ENCODE measurements at regions not wholly inside any gene's neighbourhood (a gene's known extent, or its start where the extent isn't known, plus 50 kb on each side); places are given as distances from the start of the nearest gene placed in this dataset.

GRCh38 chr4:38373375-38373774 is 290.6 kb upstream of the KLF3 start:
- intact Hi-C loops (cut with micrococcal nuclease) = no loop called here
- no peaks in the 10 kb centered on the region for H3K79me1 ChIP-seq (ENCODE audit: low read depth in 1 of 2, low read length in 2 of 2)
- H2AFZ ChIP-seq (replicated peaks; ENCODE audit: low read length, poor library complexity) = no peak overlapping the region
- no peak overlapping the region for H3K4me3 ChIP-seq (ENCODE audit: insufficient read depth, low read depth, low read length)
- H4K20me1 ChIP-seq (ENCODE audit: insufficient read depth, low read length) = no peaks in the 10 kb centered on the region
- in situ Hi-C loops (cut with MboI; ENCODE audit: low sequenced_read_pairs) = no loop called here
- CTCF ChIA-PET = interaction anchor here (0.6 kb wide), 1 partner anchor 11 kb away, joined by 3 read pairs; no protein-coding TSS in a partner anchor
- no peak for DNase-seq
- H4K8ac ChIP-seq (ENCODE audit: low read depth in 2 of 2, low read length in 2 of 2) = no peak overlapping the region
- H3K9me1 ChIP-seq (ENCODE audit: insufficient read depth, low read length) = no peaks in the 10 kb centered on the region
- H3K14ac ChIP-seq (replicated peaks; ENCODE audit: low read depth, low read length) = no peak overlapping the region
- H2BK5ac ChIP-seq (ENCODE audit: low read depth, low read length, poor library complexity, severe bottlenecking) = no peak overlapping the region
- no peak overlapping the region for H3K23ac ChIP-seq (ENCODE audit: low read depth, low read length)
- H3K4me2 ChIP-seq (ENCODE audit: low read depth, low read length) = no peak overlapping the region
- H2BK15ac ChIP-seq (ENCODE audit: low read depth, low read length) = no peak overlapping the region
- H4K91ac ChIP-seq (ENCODE audit: insufficient read depth, low read depth, low read length) = no peak overlapping the region
- BruUV-seq (replicated peaks) = no TSS peak
- H2AK5ac ChIP-seq (ENCODE audit: low read depth, low read length) = no peak overlapping the region
- no peak overlapping the region for H2BK120ac ChIP-seq (ENCODE audit: low read depth, low read length)
- H3K4ac ChIP-seq (ENCODE audit: low read depth, low read length) = no peak overlapping the region
- dilution Hi-C loops (cut with HindIII; ENCODE audit: low sequenced_read_pairs, unreplicated experiment) = no loop called here
- H3K18ac ChIP-seq (ENCODE audit: low read depth, low read length) = no peak overlapping the region
- H3K9ac ChIP-seq (ENCODE audit: low read depth, low read length) = no peak overlapping the region
- H3K4me1 ChIP-seq (ENCODE audit: control insufficient read depth, insufficient read depth, low read length) = peaks cover 2% of the 10 kb centered on the region; the same call in 1 of the 2 replicates
- no peak for TF ChIP-seq BHLHE40 (IDR thresholded peaks at IDR 0.05; ENCODE audit: low read depth, low read length)
- no peak for TF ChIP-seq MAZ (IDR thresholded peaks at IDR 0.05; ENCODE audit: borderline replicate concordance, low read depth, low read length)
- TF ChIP-seq ELK1 (IDR thresholded peaks at IDR 0.05; ENCODE audit: borderline replicate concordance, low read depth, low read length) = no peak
- no peak for TF ChIP-seq CHD1 (IDR thresholded peaks at IDR 0.05; ENCODE audit: low read depth, low read length)
- TF ChIP-seq CEBPB (IDR thresholded peaks at IDR 0.05; ENCODE audit: low read depth, low read length) = no peak
- TF ChIP-seq MAFK (IDR thresholded peaks at IDR 0.05; ENCODE audit: low read depth, low read length) = no peak
- TF ChIP-seq NFE2L2 (IDR thresholded peaks at IDR 0.05; ENCODE audit: low read depth, low read length) = no peak
- TF ChIP-seq USF2 (IDR thresholded peaks at IDR 0.05; ENCODE audit: low read depth, low read length) = no peak
- TF ChIP-seq CTCF (conservative IDR thresholded peaks at IDR 0.05; ENCODE audit: low read depth, low read length) = no peak
- TF ChIP-seq SMC3 (IDR thresholded peaks at IDR 0.05; ENCODE audit: low read depth, low read length) = no peak
- TF ChIP-seq POLR2A (IDR thresholded peaks at IDR 0.05; ENCODE audit: low read depth, low read length) = no peak
- no peak for TF ChIP-seq RFX5 (IDR thresholded peaks at IDR 0.05; ENCODE audit: low read depth, low read length)
- no peak for TF ChIP-seq RAD21 (IDR thresholded peaks at IDR 0.05; ENCODE audit: low read length)
- TF ChIP-seq MXI1 (IDR thresholded peaks at IDR 0.05; ENCODE audit: borderline replicate concordance, low read depth, low read length) = no peak
- TF ChIP-seq FOS (IDR thresholded peaks at IDR 0.05; ENCODE audit: low read depth, low read length) = no peak
- no peak for TF ChIP-seq RCOR1 (IDR thresholded peaks at IDR 0.05; ENCODE audit: insufficient replicate concordance, low read length)
- no peak for ATAC-seq (ENCODE audit: low read depth)
- no peak overlapping the region for H2AK9ac ChIP-seq (replicated peaks; ENCODE audit: low read depth, low read length, poor library complexity)
- no peaks in the 10 kb centered on the region for H3K36me3 ChIP-seq (ENCODE audit: control insufficient read depth, insufficient read depth, low read length)
- no peak overlapping the region for H3K27ac ChIP-seq (ENCODE audit: insufficient read depth, low read length)
- H4K5ac ChIP-seq (ENCODE audit: low read depth, low read length) = no peak overlapping the region
- H2BK20ac ChIP-seq (ENCODE audit: low read depth, low read length) = no peak overlapping the region
- POLR2A ChIA-PET (ENCODE audit: unreplicated experiment) = no interaction called here
- H3K9me3 ChIP-seq (ENCODE audit: control insufficient read depth, insufficient read depth, low read length) = no peaks in the 10 kb centered on the region
- no peaks in the 10 kb centered on the region for H3K27me3 ChIP-seq (ENCODE audit: control insufficient read depth, insufficient read depth, low read length)
- H3K56ac ChIP-seq (ENCODE audit: extremely low read depth, insufficient read depth, low read length) = no peak overlapping the region

Data from IMR-90 (cell line).